HG03095 (cell line): ENCODE measurements at regions not wholly inside any gene's neighbourhood (a gene's known extent, or its start where the extent isn't known, plus 50 kb on each side); places are given as distances from the start of the nearest gene placed in this dataset.

Source experiments
- ATAC-seq: cut with Tn5 transposase; IDR thresholded peaks from one replicate; pipeline ENCODE4 v1.9.1; 2021; ENCODE audit warnings: moderate library complexity; ENCODE audit not compliant: unreplicated experiment

- ATAC-seq: no peak
Observed at GRCh38 chr20:11270566-11270965, 596.8 kb upstream of the JAG1 start.

GRCh38 chr20:11271319-11271718, 597.5 kb upstream of the JAG1 start:
- ATAC-seq: no peak

- no peak for ATAC-seq
Observed at GRCh38 chr20:11271920-11272594, 598.3 kb upstream of the JAG1 start.

GRCh38 chr20:11274141-11274594, 600.4 kb upstream of the JAG1 start:
- peak; percentile 54 for ATAC-seq

- ATAC-seq: no peak
Observed at GRCh38 chr20:11275740-11276139, 601.9 kb upstream of the JAG1 start.

- no peak for ATAC-seq
Observed at GRCh38 chr20:11277170-11277569, 603.4 kb upstream of the JAG1 start.

GRCh38 chr20:11277858-11278257, 604.1 kb upstream of the JAG1 start:
- no peak for ATAC-seq

- ATAC-seq: no peak
Observed at GRCh38 chr20:11278461-11278860, 604.7 kb upstream of the JAG1 start.

- ATAC-seq: no peak
Observed at GRCh38 chr20:11281240-11281639, 607.4 kb upstream of the JAG1 start.

- ATAC-seq: no peak
Observed at GRCh38 chr20:11281768-11282167, 608.0 kb upstream of the JAG1 start.

- ATAC-seq: no peak
Observed at GRCh38 chr20:11287126-11287525, 613.3 kb upstream of the JAG1 start.

- no peak for ATAC-seq
Observed at GRCh38 chr20:11296221-11296620, 621.5 kb upstream of the BTBD3 start.

- ATAC-seq: no peak
Observed at GRCh38 chr20:11296951-11297350, 620.7 kb upstream of the BTBD3 start.

GRCh38 chr20:11301699-11302098, 616.0 kb upstream of the BTBD3 start:
- no peak for ATAC-seq

GRCh38 chr20:11302436-11302835, 615.3 kb upstream of the BTBD3 start:
- ATAC-seq: no peak

GRCh38 chr20:11304795-11305194, 612.9 kb upstream of the BTBD3 start:
- ATAC-seq: no peak

- ATAC-seq: no peak
Observed at GRCh38 chr20:11305406-11305805, 612.3 kb upstream of the BTBD3 start.

GRCh38 chr20:11311659-11312224, 606.0 kb upstream of the BTBD3 start:
- ATAC-seq: no peak

- ATAC-seq: no peak
Observed at GRCh38 chr20:11315525-11315924, 602.2 kb upstream of the BTBD3 start.

- no peak for ATAC-seq
Observed at GRCh38 chr20:11316244-11316643, 601.4 kb upstream of the BTBD3 start.

GRCh38 chr20:11320033-11320432, 597.7 kb upstream of the BTBD3 start:
- ATAC-seq: no peak

GRCh38 chr20:11323816-11324215, 593.9 kb upstream of the BTBD3 start:
- no peak for ATAC-seq

GRCh38 chr20:11324990-11325389, 592.7 kb upstream of the BTBD3 start:
- no peak for ATAC-seq
